ENCODE measurements at regions not wholly inside any gene's neighbourhood (a gene's known extent, or its start where the extent isn't known, plus 50 kb on each side); places are given as distances from the start of the nearest gene placed in this dataset.
"Not testable (repeated sequence)": the region's sequence is repeated elsewhere in the genome, so short reads cannot be mapped to it uniquely, and the experiment has no call there.

GRCh38 chr7:156511426-156511825, 129.1 kb upstream of the RNF32 start:
- no peak for DNase-seq

GRCh38 chr7:156510966-156511365, 129.6 kb upstream of the RNF32 start:
- DNase-seq = no peak

GRCh38 chr7:156509216-156509615, 131.4 kb upstream of the RNF32 start:
- DNase-seq = no peak

GRCh38 chr7:156505876-156506275, 134.7 kb upstream of the RNF32 start:
- DNase-seq = no peak

GRCh38 chr7:156504687-156505545, 135.7 kb upstream of the RNF32 start:
- no peak for DNase-seq

GRCh38 chr7:156504006-156504405, 136.6 kb upstream of the RNF32 start:
- DNase-seq = no peak

GRCh38 chr7:156503196-156503595, 137.4 kb upstream of the RNF32 start:
- DNase-seq = no peak

GRCh38 chr7:156501815-156502214, 138.8 kb upstream of the RNF32 start:
- not testable (repeated sequence) for DNase-seq

GRCh38 chr7:156499247-156499881, 141.2 kb upstream of the RNF32 start:
- DNase-seq = no peak

GRCh38 chr7:156497776-156498509, 142.6 kb upstream of the RNF32 start:
- no peak for DNase-seq

- DNase-seq = no peak
These were observed 143.7 kb upstream of the RNF32 start for GRCh38 chr7:156496865-156497264.

- DNase-seq = no peak
These were observed 144.2 kb upstream of the RNF32 start for GRCh38 chr7:156496363-156496769.

GRCh38 chr7:156494960-156495359, 145.6 kb upstream of the RNF32 start:
- DNase-seq = no peak

GRCh38 chr7:156493942-156494341, 146.6 kb upstream of the RNF32 start:
- DNase-seq = no peak

- DNase-seq = no peak
These were observed 148.4 kb upstream of the RNF32 start for GRCh38 chr7:156492170-156492569.

- DNase-seq = no peak
These were observed 149.1 kb upstream of the RNF32 start for GRCh38 chr7:156491435-156491834.

- no peak for DNase-seq
These were observed 150.4 kb upstream of the RNF32 start for GRCh38 chr7:156490021-156490800.

- DNase-seq = no peak
These were observed 152.6 kb upstream of the RNF32 start for GRCh38 chr7:156487811-156488533.

- no peak for DNase-seq
These were observed 159.9 kb upstream of the RNF32 start for GRCh38 chr7:156480671-156481070.

- no peak for DNase-seq
These were observed 161.0 kb upstream of the RNF32 start for GRCh38 chr7:156479596-156479995.

- DNase-seq = no peak
These were observed 162.1 kb upstream of the RNF32 start for GRCh38 chr7:156478486-156478885.

GRCh38 chr7:156475666-156476065, 164.9 kb upstream of the RNF32 start:
- no peak for DNase-seq

All from CD4-positive, alpha-beta T cell treated with Interleukin-4 for 4 hours (primary cell).